ENCODE measurements at regions not wholly inside any gene's neighbourhood (a gene's known extent, or its start where the extent isn't known, plus 50 kb on each side); places are given as distances from the start of the nearest gene placed in this dataset.

- TF ChIP-seq CTCF (conservative IDR thresholded peaks at IDR 0.05 in 1 of 2, IDR thresholded peaks at IDR 0.05 in 1 of 2; ENCODE audit: low read depth in 1 of 2, low read length in 2 of 2) (no peak), EZH2 (IDR thresholded peaks at IDR 0.05; ENCODE audit: low read length, missing control alignments) (no peak)
Measured at GRCh38 chr5:3035452-3035851, 284.0 kb upstream of the IRX2 start.
